CD8-positive, alpha-beta memory T cell (primary cell): ENCODE measurements at regions not wholly inside any gene's neighbourhood (a gene's known extent, or its start where the extent isn't known, plus 50 kb on each side); places are given as distances from the start of the nearest gene placed in this dataset.

Experiments used
- CTCF ChIA-PET: fragments of 350-600 bp; sonication (Branson Sonifier 250); formaldehyde crosslinking; loops from one replicate; lab custom pipeline; 2021; ENCODE audit warnings: antibody characterized with exemption; lab: Charles Lee
- POLR2A ChIA-PET: fragments of 350-600 bp; sonication (Branson Sonifier 250); formaldehyde crosslinking; loops from one replicate; lab custom pipeline; 2021; ENCODE audit warnings: antibody characterized with exemption; lab: Charles Lee
- DNase-seq, 5 donors: peaks; one replicate each; pipeline versions ENCODE4 v3.0.0 to v3.0.0-alpha.2; 2020 to 2022; ENCODE audit warnings: mixed read lengths in 1 of 5
- H3K27ac ChIP-seq: one replicate; pipeline ENCODE4 v1.7.0; 2013; ENCODE audit warnings: low read depth, mild to moderate bottlenecking, low read length, moderate library complexity
- H3K27me3 ChIP-seq: 2 replicates; pipeline ENCODE4 v1.7.0; 2013; ENCODE audit warnings: low read length, mild to moderate bottlenecking; ENCODE audit not compliant: insufficient read depth, poor library complexity, severe bottlenecking
- H3K36me3 ChIP-seq: 2 replicates; pipeline ENCODE4 v1.7.0; 2013; ENCODE audit warnings: mild to moderate bottlenecking, low read length, moderate library complexity; ENCODE audit not compliant: insufficient read depth
- H3K4me1 ChIP-seq: 2 replicates; pipeline ENCODE4 v1.7.0; 2013; ENCODE audit warnings: mild to moderate bottlenecking, low read length, moderate library complexity; ENCODE audit not compliant: insufficient read depth
- H3K4me3 ChIP-seq: 2 replicates; pipeline ENCODE4 v1.7.0; 2013; ENCODE audit warnings: mild to moderate bottlenecking, low read length
- H3K9me3 ChIP-seq: 2 replicates; pipeline ENCODE4 v1.7.0; 2013; ENCODE audit warnings: mild to moderate bottlenecking, low read length
- H3K27ac Mint-ChIP-seq, 8 donors: one replicate each; pipeline ENCODE4 v1.8.0; 2020 to 2021; ENCODE audit warnings: mixed read lengths in 8 of 8, mild to moderate bottlenecking in 6 of 8, inconsistent platforms in 3 of 8, moderate library complexity in 3 of 8
- H3K27me3 Mint-ChIP-seq, 2 donors: one replicate each; pipeline ENCODE4 v1.8.0; 2020 to 2021; ENCODE audit warnings: mixed read lengths in 2 of 2, mild to moderate bottlenecking in 1 of 2, moderate library complexity in 1 of 2
- H3K36me3 Mint-ChIP-seq, 3 donors: one replicate each; pipeline ENCODE4 v1.8.0; 2020 to 2021; ENCODE audit warnings: mixed read lengths in 3 of 3, inconsistent platforms in 1 of 3, mild to moderate bottlenecking in 1 of 3
- H3K4me1 Mint-ChIP-seq, 3 donors: one replicate each; pipeline ENCODE4 v1.8.0; 2020 to 2021; ENCODE audit warnings: mixed read lengths in 3 of 3, inconsistent platforms in 1 of 3, mild to moderate bottlenecking in 1 of 3
- H3K4me3 Mint-ChIP-seq, 7 donors: one replicate each; pipeline ENCODE4 v1.8.0; 2020 to 2021; ENCODE audit warnings: mixed read lengths in 7 of 7, mild to moderate bottlenecking in 6 of 7, moderate library complexity in 4 of 7, inconsistent platforms in 2 of 7
- H3K9me3 Mint-ChIP-seq, 5 donors: one replicate each; pipeline ENCODE4 v1.8.0; 2020 to 2022; ENCODE audit warnings: mixed read lengths in 5 of 5, mild to moderate bottlenecking in 3 of 5, moderate library complexity in 2 of 5, inconsistent platforms in 1 of 5

- Histone ChIP-seq H3K9me3 (no peaks in the 10 kb centered on the region), H3K4me3 (no peak overlapping the region), H3K36me3 (no peaks in the 10 kb centered on the region), H3K4me1 (no peaks in the 10 kb centered on the region), H3K27ac (no peak overlapping the region), H3K27me3 (no peaks in the 10 kb centered on the region)
- DNase-seq, result no peak
- peaks cover 30 to 42% (median 37%) of the 10 kb centered on the region in 5 donors for H3K9me3 Mint-ChIP-seq
- no peaks in the 10 kb centered on the region for H3K4me1 Mint-ChIP-seq
- no peak overlapping the region for H3K4me3 Mint-ChIP-seq
- ChIA-PET POLR2A (no interaction called here), CTCF (no interaction called here)
- H3K36me3 Mint-ChIP-seq, result peaks cover 0 to 7% (median 1%) of the 10 kb centered on the region in 3 donors
- H3K27me3 Mint-ChIP-seq, result peaks cover 4 to 9% of the 10 kb centered on the region in 2 donors
- no peak overlapping the region for H3K27ac Mint-ChIP-seq
These were observed 174.2 kb upstream of the ECI2 start for GRCh38 chr6:4309540-4309939.

- CTCF ChIA-PET, result no interaction called here
- Mint-ChIP-seq H3K27me3 (peaks cover 4 to 16% of the 10 kb centered on the region in 2 donors), H3K9me3 (peaks cover 27 to 39% (median 35%) of the 10 kb centered on the region in 5 donors), H3K4me1 (no peaks in the 10 kb centered on the region), H3K4me3 (no peak overlapping the region), H3K36me3 (peaks cover 0 to 7% (median 1%) of the 10 kb centered on the region in 3 donors), H3K27ac (no peak overlapping the region)
- H3K4me1 ChIP-seq, result no peaks in the 10 kb centered on the region
- POLR2A ChIA-PET, result no interaction called here
- DNase-seq, result no peak
- no peaks in the 10 kb centered on the region for H3K9me3 ChIP-seq
- H3K27me3 ChIP-seq, result no peaks in the 10 kb centered on the region
- no peak overlapping the region for H3K4me3 ChIP-seq
- H3K36me3 ChIP-seq, result no peaks in the 10 kb centered on the region
- no peak overlapping the region for H3K27ac ChIP-seq
These were observed 173.0 kb upstream of the ECI2 start for GRCh38 chr6:4308364-4308763.

- ChIA-PET POLR2A (no interaction called here), CTCF (no interaction called here)
- no peaks in the 10 kb centered on the region for H3K9me3 ChIP-seq
- no peak overlapping the region for H3K27ac Mint-ChIP-seq
- peaks cover 0 to 8% (median 6%) of the 10 kb centered on the region in 5 donors for H3K9me3 Mint-ChIP-seq
- H3K4me1 ChIP-seq, result no peaks in the 10 kb centered on the region
- no peaks in the 10 kb centered on the region for H3K27me3 ChIP-seq
- no peak overlapping the region for H3K4me3 Mint-ChIP-seq
- H3K4me1 Mint-ChIP-seq, result no peaks in the 10 kb centered on the region
- H3K27me3 Mint-ChIP-seq, result peaks cover 6 to 18% of the 10 kb centered on the region in 2 donors
- H3K27ac ChIP-seq, result no peak overlapping the region
- no peaks in the 10 kb centered on the region for H3K36me3 ChIP-seq
- no peak overlapping the region for H3K4me3 ChIP-seq
- no peak for DNase-seq
- H3K36me3 Mint-ChIP-seq, result no peaks in the 10 kb centered on the region
These were observed 169.6 kb upstream of the ECI2 start for GRCh38 chr6:4304927-4305455.

GRCh38 chr6:4303638-4304037 is 168.3 kb upstream of the ECI2 start:
- Mint-ChIP-seq H3K4me3 (no peak overlapping the region), H3K9me3 (peaks cover 0 to 4% (median 0%) of the 10 kb centered on the region in 5 donors), H3K27ac (no peak overlapping the region), H3K27me3 (peaks cover 6 to 18% of the 10 kb centered on the region in 2 donors), H3K4me1 (no peaks in the 10 kb centered on the region), H3K36me3 (no peaks in the 10 kb centered on the region)
- no peak for DNase-seq
- Histone ChIP-seq H3K36me3 (no peaks in the 10 kb centered on the region), H3K27me3 (no peaks in the 10 kb centered on the region), H3K4me1 (no peaks in the 10 kb centered on the region), H3K9me3 (no peaks in the 10 kb centered on the region), H3K27ac (no peak overlapping the region), H3K4me3 (no peak overlapping the region)
- ChIA-PET CTCF (no interaction called here), POLR2A (no interaction called here)

- Histone ChIP-seq H3K9me3 (no peaks in the 10 kb centered on the region), H3K4me3 (no peak overlapping the region), H3K4me1 (no peaks in the 10 kb centered on the region), H3K27me3 (no peaks in the 10 kb centered on the region), H3K36me3 (no peaks in the 10 kb centered on the region), H3K27ac (no peak overlapping the region)
- Mint-ChIP-seq H3K36me3 (no peaks in the 10 kb centered on the region), H3K4me3 (no peak overlapping the region), H3K27me3 (peaks cover 5 to 16% of the 10 kb centered on the region in 2 donors), H3K9me3 (peaks cover 0 to 3% (median 0%) of the 10 kb centered on the region in 5 donors), H3K4me1 (no peaks in the 10 kb centered on the region), H3K27ac (peak overlapping the region in 1 of 8 donors; percentile 48)
- CTCF ChIA-PET, result no interaction called here
- DNase-seq, result no peak
- POLR2A ChIA-PET, result no interaction called here
These were observed 167.1 kb upstream of the ECI2 start for GRCh38 chr6:4302524-4302923.

- H3K9me3 Mint-ChIP-seq, result peaks cover 0 to 4% (median 2%) of the 10 kb centered on the region in 5 donors
These were observed 166.5 kb upstream of the ECI2 start for GRCh38 chr6:4301871-4302270.

GRCh38 chr6:4300917-4301316 is 165.5 kb upstream of the ECI2 start:
- no peak overlapping the region for H3K27ac ChIP-seq
- no peaks in the 10 kb centered on the region for H3K36me3 Mint-ChIP-seq
- peaks cover 2 to 9% of the 10 kb centered on the region in 2 donors for H3K27me3 Mint-ChIP-seq
- H3K9me3 ChIP-seq, result no peaks in the 10 kb centered on the region
- POLR2A ChIA-PET, result no interaction called here
- peaks cover 0 to 4% (median 0%) of the 10 kb centered on the region in 5 donors for H3K9me3 Mint-ChIP-seq
- no peak overlapping the region for H3K27ac Mint-ChIP-seq
- no peaks in the 10 kb centered on the region for H3K4me1 Mint-ChIP-seq
- H3K27me3 ChIP-seq, result no peaks in the 10 kb centered on the region
- H3K4me1 ChIP-seq, result no peaks in the 10 kb centered on the region
- no peak overlapping the region for H3K4me3 Mint-ChIP-seq
- no peak overlapping the region for H3K4me3 ChIP-seq
- CTCF ChIA-PET, result no interaction called here
- no peak for DNase-seq
- H3K36me3 ChIP-seq, result no peaks in the 10 kb centered on the region

More at GRCh38 chr6:4301871-4302270, 166.5 kb upstream of the ECI2 start:
- Histone ChIP-seq H3K27me3 (no peaks in the 10 kb centered on the region), H3K9me3 (no peaks in the 10 kb centered on the region), H3K4me3 (no peak overlapping the region), H3K27ac (no peak overlapping the region), H3K36me3 (no peaks in the 10 kb centered on the region), H3K4me1 (no peaks in the 10 kb centered on the region)
- H3K36me3 Mint-ChIP-seq, result no peaks in the 10 kb centered on the region
- H3K4me3 Mint-ChIP-seq, result no peak overlapping the region
- H3K4me1 Mint-ChIP-seq, result no peaks in the 10 kb centered on the region
- ChIA-PET POLR2A (no interaction called here), CTCF (no interaction called here)
- no peak for DNase-seq
- no peak overlapping the region for H3K27ac Mint-ChIP-seq
- H3K27me3 Mint-ChIP-seq, result peaks cover 4 to 13% of the 10 kb centered on the region in 2 donors

GRCh38 chr6:4299476-4299875 is 164.1 kb upstream of the ECI2 start:
- Histone ChIP-seq H3K36me3 (no peaks in the 10 kb centered on the region), H3K4me1 (no peaks in the 10 kb centered on the region), H3K9me3 (no peaks in the 10 kb centered on the region), H3K4me3 (no peak overlapping the region), H3K27me3 (no peaks in the 10 kb centered on the region), H3K27ac (no peak overlapping the region)
- ChIA-PET POLR2A (no interaction called here), CTCF (no interaction called here)
- Mint-ChIP-seq H3K27me3 (peaks cover 2 to 9% of the 10 kb centered on the region in 2 donors), H3K4me3 (no peak overlapping the region), H3K36me3 (no peaks in the 10 kb centered on the region), H3K27ac (no peak overlapping the region), H3K4me1 (no peaks in the 10 kb centered on the region), H3K9me3 (peaks cover 0 to 4% (median 0%) of the 10 kb centered on the region in 5 donors)
- DNase-seq, result no peak
